Neural crest cell (in vitro differentiated cells): ENCODE measurements at regions not wholly inside any gene's neighbourhood (a gene's known extent, or its start where the extent isn't known, plus 50 kb on each side); places are given as distances from the start of the nearest gene placed in this dataset.

Source experiments
- DNase-seq: peaks from one replicate; pipeline ENCODE4 v3.0.0; 2021; ENCODE audit warnings: low read depth, mixed read lengths, low spot score
- H3K27ac Mint-ChIP-seq: one replicate; pipeline ENCODE4 v1.8.0; 2021; ENCODE audit warnings: mild to moderate bottlenecking, mixed read lengths; ENCODE audit not compliant: unreplicated experiment
- H3K27me3 Mint-ChIP-seq: 2 replicates; pipeline ENCODE4 v1.8.0; 2021; ENCODE audit warnings: low read depth, mild to moderate bottlenecking, mixed read lengths
- H3K36me3 Mint-ChIP-seq: 2 replicates; pipeline ENCODE4 v1.8.0; 2021; ENCODE audit warnings: low read depth, mild to moderate bottlenecking, mixed read lengths
- H3K4me1 Mint-ChIP-seq: 2 replicates; pipeline ENCODE4 v1.8.0; 2021; ENCODE audit warnings: mixed read lengths
- H3K4me3 Mint-ChIP-seq: one replicate; pipeline ENCODE4 v1.8.0; 2021; ENCODE audit warnings: mild to moderate bottlenecking, mixed read lengths
- H3K9me3 Mint-ChIP-seq: 2 replicates; pipeline ENCODE4 v1.8.0; 2021; ENCODE audit warnings: mixed read lengths
- CTCF ChIP-seq: fragments of 200-600 bp; sonication (generic); conservative IDR thresholded peaks from 2 replicates; pipeline ENCODE4 v1.5.0; 2021; ENCODE audit warnings: antibody characterized with exemption, mild to moderate bottlenecking

- no peak for TF ChIP-seq CTCF
- H3K36me3 Mint-ChIP-seq, result no peaks in the 10 kb centered on the region
- H3K27me3 Mint-ChIP-seq, result no peaks in the 10 kb centered on the region
- H3K4me3 Mint-ChIP-seq, result no peak overlapping the region
- H3K4me1 Mint-ChIP-seq, result no peaks in the 10 kb centered on the region
- DNase-seq, result no peak
- H3K27ac Mint-ChIP-seq, result no peak overlapping the region
- H3K9me3 Mint-ChIP-seq, result peaks cover 12% of the 10 kb centered on the region
Measured at GRCh38 chr20:7038029-7038428, 270.5 kb downstream of the BMP2 start.

GRCh38 chr20:7057611-7058010 is 290.1 kb downstream of the BMP2 start:
- no peak overlapping the region for H3K4me3 Mint-ChIP-seq
- H3K9me3 Mint-ChIP-seq, result no peaks in the 10 kb centered on the region
- H3K36me3 Mint-ChIP-seq, result no peaks in the 10 kb centered on the region
- peaks cover 4% of the 10 kb centered on the region for H3K27me3 Mint-ChIP-seq
- TF ChIP-seq CTCF, result no peak
- no peak for DNase-seq
- H3K4me1 Mint-ChIP-seq, result no peaks in the 10 kb centered on the region
- no peak overlapping the region for H3K27ac Mint-ChIP-seq

GRCh38 chr20:7078804-7079203 is 311.3 kb downstream of the BMP2 start:
- no peak overlapping the region for H3K27ac Mint-ChIP-seq
- no peak for DNase-seq
- H3K4me3 Mint-ChIP-seq, result no peak overlapping the region
- no peaks in the 10 kb centered on the region for H3K36me3 Mint-ChIP-seq
- H3K9me3 Mint-ChIP-seq, result peaks cover 2% of the 10 kb centered on the region
- no peak for TF ChIP-seq CTCF
- H3K4me1 Mint-ChIP-seq, result no peaks in the 10 kb centered on the region
- no peaks in the 10 kb centered on the region for H3K27me3 Mint-ChIP-seq

- no peak overlapping the region for H3K27ac Mint-ChIP-seq
Measured at GRCh38 chr20:7080472-7080871, 313.0 kb downstream of the BMP2 start.

GRCh38 chr20:7085467-7085866 is 318.0 kb downstream of the BMP2 start:
- DNase-seq, result no peak
- Mint-ChIP-seq H3K4me1 (no peaks in the 10 kb centered on the region), H3K36me3 (no peaks in the 10 kb centered on the region), H3K9me3 (peaks cover 2% of the 10 kb centered on the region), H3K27ac (no peak overlapping the region), H3K4me3 (no peak overlapping the region), H3K27me3 (peaks cover 7% of the 10 kb centered on the region)
- TF ChIP-seq CTCF, result no peak

More at GRCh38 chr20:7080472-7080871, 313.0 kb downstream of the BMP2 start:
- Mint-ChIP-seq H3K9me3 (peaks cover 2% of the 10 kb centered on the region), H3K4me3 (no peak overlapping the region), H3K36me3 (no peaks in the 10 kb centered on the region), H3K4me1 (no peaks in the 10 kb centered on the region), H3K27me3 (no peaks in the 10 kb centered on the region)
- no peak for DNase-seq
- TF ChIP-seq CTCF, result no peak

GRCh38 chr20:7087803-7088202 is 320.3 kb downstream of the BMP2 start:
- Mint-ChIP-seq H3K4me3 (no peak overlapping the region), H3K9me3 (no peaks in the 10 kb centered on the region), H3K36me3 (no peaks in the 10 kb centered on the region), H3K4me1 (no peaks in the 10 kb centered on the region), H3K27me3 (peaks cover 13% of the 10 kb centered on the region), H3K27ac (no peak overlapping the region)
- no peak for TF ChIP-seq CTCF
- DNase-seq, result no peak
